Vagina (tissue), 2 donors: ENCODE measurements at regions not wholly inside any gene's neighbourhood (a gene's known extent, or its start where the extent isn't known, plus 50 kb on each side); places are given as distances from the start of the nearest gene placed in this dataset.

Experiments
- DNase-seq, 2 donors: peaks; one replicate each; pipeline ENCODE4 v3.0.0-alpha.2; 2017; ENCODE audit errors: extremely low spot score in 2 of 2
- H3K27ac ChIP-seq: fragments of 200-600 bp; sonication (generic); one replicate; pipeline ENCODE4 v1.5.1; 2019
- H3K27me3 ChIP-seq: fragments of 200-600 bp; sonication (generic); one replicate; pipeline ENCODE4 v1.5.1; 2019
- H3K36me3 ChIP-seq, 2 donors: fragments of 200-600 bp; sonication (generic); one replicate each; pipeline ENCODE4 v1.5.1; 2017 to 2019
- H3K4me1 ChIP-seq: fragments of 200-600 bp; sonication (generic); one replicate; pipeline ENCODE4 v1.5.1; 2019
- H3K4me3 ChIP-seq, 2 donors: fragments of 200-600 bp; sonication (generic); 1 replicate in 1 of 2; 2 replicates in 1 of 2; pipeline ENCODE4 v1.5.1; 2016 to 2019
- H3K9me3 ChIP-seq: fragments of 200-600 bp; sonication (generic); one replicate; pipeline ENCODE4 v1.5.1; 2019
- CTCF ChIP-seq, 3 experiments: fragments of 450-650 bp in 2 of 3; fragments of 200-600 bp in 1 of 3; sonication (generic) in 1 of 3; IDR thresholded peaks; one replicate each; pipeline ENCODE4 v1.5.1; 2017 to 2019; ENCODE audit warnings: antibody characterized with exemption in 3 of 3, mild to moderate bottlenecking in 2 of 3, moderate library complexity in 2 of 3
- POLR2A ChIP-seq, 2 donors: fragments of 450-650 bp; IDR thresholded peaks; one replicate each; pipeline ENCODE4 v1.6.1; 2017; ENCODE audit warnings: antibody characterized with exemption in 2 of 2, mild to moderate bottlenecking in 2 of 2, moderate library complexity in 2 of 2
- POLR2AphosphoS5 ChIP-seq, 2 donors: sonication (generic); formaldehyde crosslinking; IDR thresholded peaks; one replicate each; pipeline ENCODE4 v1.9.0; 2017; ENCODE audit warnings: antibody characterized with exemption in 2 of 2, mild to moderate bottlenecking in 2 of 2, low read depth in 1 of 2; ENCODE audit not compliant: insufficient read depth in 1 of 2
- intact Hi-C: fragments of 100-400 bp; cut with DNase I; formaldehyde crosslinking; loops from one replicate; pipeline ENCODE4 v1.15.1; 2023

GRCh38 chr20:52295556-52295955 is 104.0 kb upstream of the ZFP64 start:
- DNase-seq, result no peak
- Histone ChIP-seq H3K36me3 (no peaks in the 10 kb centered on the region), H3K27ac (no peak overlapping the region), H3K9me3 (no peaks in the 10 kb centered on the region), H3K27me3 (no peaks in the 10 kb centered on the region), H3K4me1 (no peaks in the 10 kb centered on the region), H3K4me3 (no peak overlapping the region)
- intact Hi-C loops, result no loop called here
- TF ChIP-seq CTCF (IDR thresholded peaks at IDR 0.05), result no peak
- TF ChIP-seq POLR2A (IDR thresholded peaks at IDR 0.05), result no peak
- no peak for TF ChIP-seq POLR2AphosphoS5 (IDR thresholded peaks at IDR 0.05; ENCODE audit: insufficient read depth in 1 of 2, low read depth in 1 of 2)

- intact Hi-C loops, result no loop called here
- no peak overlapping the region for H3K4me3 ChIP-seq
- no peak for TF ChIP-seq POLR2AphosphoS5 (IDR thresholded peaks at IDR 0.05; ENCODE audit: insufficient read depth in 1 of 2, low read depth in 1 of 2)
- no peak for TF ChIP-seq POLR2A (IDR thresholded peaks at IDR 0.05)
- no peak for TF ChIP-seq CTCF (IDR thresholded peaks at IDR 0.05)
- H3K4me1 ChIP-seq, result no peaks in the 10 kb centered on the region
- H3K27me3 ChIP-seq, result no peaks in the 10 kb centered on the region
- DNase-seq, result no peak
- H3K27ac ChIP-seq, result no peak overlapping the region
- no peaks in the 10 kb centered on the region for H3K9me3 ChIP-seq
- no peaks in the 10 kb centered on the region for H3K36me3 ChIP-seq
These were observed 102.6 kb upstream of the ZFP64 start for GRCh38 chr20:52294106-52294628.

GRCh38 chr20:52291109-52291508 is 99.5 kb upstream of the ZFP64 start:
- Histone ChIP-seq H3K27ac (no peak overlapping the region), H3K4me1 (no peaks in the 10 kb centered on the region), H3K27me3 (no peaks in the 10 kb centered on the region), H3K4me3 (no peak overlapping the region), H3K36me3 (no peaks in the 10 kb centered on the region), H3K9me3 (no peaks in the 10 kb centered on the region)
- intact Hi-C loops, result no loop called here
- TF ChIP-seq POLR2AphosphoS5 (IDR thresholded peaks at IDR 0.05; ENCODE audit: insufficient read depth in 1 of 2, low read depth in 1 of 2) (no peak), CTCF (IDR thresholded peaks at IDR 0.05) (no peak), POLR2A (IDR thresholded peaks at IDR 0.05) (no peak)
- no peak for DNase-seq

GRCh38 chr20:52290569-52290968 is 99.0 kb upstream of the ZFP64 start:
- Histone ChIP-seq H3K9me3 (no peaks in the 10 kb centered on the region), H3K4me1 (no peaks in the 10 kb centered on the region), H3K27me3 (no peaks in the 10 kb centered on the region), H3K36me3 (no peaks in the 10 kb centered on the region), H3K27ac (no peak overlapping the region), H3K4me3 (no peak overlapping the region)
- no peak for TF ChIP-seq POLR2A (IDR thresholded peaks at IDR 0.05)
- no peak for TF ChIP-seq POLR2AphosphoS5 (IDR thresholded peaks at IDR 0.05; ENCODE audit: insufficient read depth in 1 of 2, low read depth in 1 of 2)
- TF ChIP-seq CTCF (IDR thresholded peaks at IDR 0.05), result no peak
- DNase-seq, result no peak
- intact Hi-C loops, result no loop called here

GRCh38 chr20:52289956-52290565 is 98.5 kb upstream of the ZFP64 start:
- TF ChIP-seq POLR2A (IDR thresholded peaks at IDR 0.05) (no peak), CTCF (IDR thresholded peaks at IDR 0.05) (no peak), POLR2AphosphoS5 (IDR thresholded peaks at IDR 0.05; ENCODE audit: insufficient read depth in 1 of 2, low read depth in 1 of 2) (no peak)
- no peaks in the 10 kb centered on the region for H3K27me3 ChIP-seq
- intact Hi-C loops, result no loop called here

More at GRCh38 chr20:52289956-52290565, 98.5 kb upstream of the ZFP64 start:
- H3K36me3 ChIP-seq, result no peaks in the 10 kb centered on the region
- H3K9me3 ChIP-seq, result no peaks in the 10 kb centered on the region
- DNase-seq, result no peak
- no peak overlapping the region for H3K27ac ChIP-seq
- no peaks in the 10 kb centered on the region for H3K4me1 ChIP-seq
- no peak overlapping the region for H3K4me3 ChIP-seq
